DMS53 (cell line): ENCODE measurements at regions not wholly inside any gene's neighbourhood (a gene's known extent, or its start where the extent isn't known, plus 50 kb on each side); places are given as distances from the start of the nearest gene placed in this dataset.

Experiments used
- DNase-seq: peaks from one replicate; lab custom pipeline; 2025; lab: John Stamatoyannopoulos, UW

- peak; percentile 84 for DNase-seq
These were observed 122.5 kb downstream of the PHLDA1 start for GRCh38 chr12:75908961-75909605.

GRCh38 chr12:75905922-75906321 lies 125.7 kb downstream of the PHLDA1 start:
- no peak for DNase-seq

DNA sequence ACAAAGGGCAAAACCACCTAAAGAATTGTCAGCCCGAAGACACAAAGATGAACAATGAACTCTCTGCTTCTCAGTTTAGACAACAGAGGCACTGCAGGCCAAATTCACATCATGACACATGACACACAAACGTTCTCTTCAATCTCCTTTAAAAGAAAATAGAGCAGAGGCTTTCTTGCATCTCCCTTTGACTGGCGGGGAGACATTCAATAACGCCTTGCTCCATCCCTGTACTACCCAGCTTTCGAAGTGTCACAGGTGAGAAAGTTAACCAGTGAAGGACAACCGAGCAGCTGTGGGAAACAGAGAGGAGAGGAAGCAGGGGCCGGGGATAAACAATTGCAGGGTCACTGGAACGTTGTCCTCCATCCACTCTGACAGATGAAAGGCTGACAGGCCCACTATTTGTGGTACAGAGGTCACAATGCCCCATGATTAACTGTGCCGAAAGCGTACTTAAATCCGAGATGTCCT lies 130.8 kb downstream of the PHLDA1 start:
- DNase-seq, result no peak

- DNase-seq, result no peak
These were observed 131.3 kb downstream of the PHLDA1 start for GRCh38 chr12:75900226-75900625.

DNA sequence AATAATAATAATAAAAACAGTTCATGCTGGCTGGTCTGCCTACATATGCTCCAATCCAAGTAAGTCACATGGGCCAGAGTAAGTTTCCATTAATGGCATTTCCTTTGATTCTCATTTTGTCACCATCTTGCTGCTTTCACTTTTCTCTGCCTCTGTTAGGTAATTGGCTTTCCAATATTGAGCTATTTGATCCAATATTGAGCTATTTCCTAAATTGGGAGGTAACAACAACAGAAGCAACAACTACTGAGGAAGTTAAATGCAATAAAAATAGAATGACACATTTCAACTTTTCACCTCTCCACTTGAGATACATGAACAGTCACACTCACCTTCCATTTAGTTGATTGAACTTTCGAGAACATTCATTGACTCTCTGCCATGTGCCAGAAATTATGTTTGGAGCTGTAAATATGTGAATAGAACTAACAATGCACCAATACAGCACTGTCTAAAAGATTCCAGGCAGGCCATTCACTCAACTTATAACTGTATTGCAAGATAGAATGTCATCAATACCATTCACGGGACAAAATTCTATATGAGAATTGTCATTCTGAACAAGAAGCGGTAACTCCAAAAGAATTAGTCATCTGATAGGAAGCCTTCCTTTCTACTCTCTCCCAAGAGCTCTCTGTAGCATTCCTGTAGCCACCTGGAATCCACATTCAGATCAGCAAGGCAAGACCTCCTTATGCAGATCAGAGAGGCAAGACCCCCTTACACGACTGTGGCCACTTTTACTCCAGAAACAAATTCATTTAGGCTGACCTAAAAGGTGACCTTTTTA lies 136.4 kb downstream of the PHLDA1 start:
- DNase-seq, result no peak

DNA sequence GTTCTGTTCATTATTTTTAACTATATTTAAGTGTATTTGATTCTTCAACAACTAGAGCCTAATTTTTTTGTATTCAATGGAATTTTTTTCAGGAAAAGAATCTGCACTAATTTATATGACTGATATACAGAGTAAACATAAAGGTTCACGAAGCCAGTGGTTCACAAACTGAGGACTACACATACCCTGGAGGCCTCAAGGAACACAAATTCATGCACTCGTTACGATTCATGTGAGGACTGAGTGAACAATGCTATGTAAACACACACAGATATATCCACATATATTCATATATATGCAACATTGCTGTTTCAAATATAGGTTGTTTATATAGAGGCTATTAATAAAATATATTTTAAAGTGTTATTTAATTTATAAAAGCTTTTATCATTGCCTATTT lies 137.8 kb downstream of the PHLDA1 start:
- DNase-seq, result no peak

- no peak for DNase-seq
These were observed 138.7 kb downstream of the PHLDA1 start for GRCh38 chr12:75892731-75893408.

GRCh38 chr12:75891072-75891471 lies 140.5 kb downstream of the PHLDA1 start:
- DNase-seq, result peak; percentile 34

DNA sequence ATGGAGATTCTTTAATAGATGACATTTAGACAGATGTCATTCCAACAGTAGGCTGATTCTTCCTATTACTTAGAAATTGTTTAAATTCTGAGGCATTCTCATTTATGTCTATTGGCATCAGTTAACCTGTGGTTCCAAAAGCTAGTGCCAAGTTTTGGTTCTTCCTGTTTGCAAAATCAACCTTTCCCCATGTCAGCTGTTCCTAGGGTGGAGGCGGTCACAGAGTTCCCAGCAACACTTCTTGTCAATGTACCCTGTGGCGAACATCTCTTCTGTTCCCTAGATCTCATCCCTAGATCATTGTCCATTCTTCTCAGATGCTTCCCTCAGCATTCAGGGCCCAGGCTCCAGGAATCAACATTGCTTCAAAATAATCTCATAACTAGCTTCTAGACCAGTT lies 140.9 kb downstream of the PHLDA1 start:
- DNase-seq, result no peak

- DNase-seq, result no peak
These were observed 141.4 kb downstream of the PHLDA1 start for GRCh38 chr12:75890141-75890540.

- no peak for DNase-seq
These were observed 142.5 kb downstream of the PHLDA1 start for GRCh38 chr12:75888874-75889613.

DNA sequence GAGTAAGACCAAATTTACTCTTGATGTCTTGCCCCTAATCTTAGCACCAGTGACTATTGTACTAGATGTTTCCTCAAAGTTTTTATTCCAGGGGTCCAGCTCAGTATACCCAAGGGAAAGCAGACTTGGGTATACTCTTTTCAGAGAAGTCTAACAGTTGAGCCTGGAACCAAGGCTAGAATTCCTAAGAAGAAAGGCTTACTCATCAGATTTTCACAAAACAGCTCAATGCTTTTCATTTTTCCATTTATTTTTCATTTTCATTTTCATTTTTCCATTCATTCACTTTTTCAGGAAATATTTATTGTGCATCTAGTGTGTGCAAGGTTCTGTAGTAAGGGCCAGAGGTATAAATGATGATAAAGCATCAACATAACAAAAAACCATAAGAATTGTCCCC lies 143.2 kb downstream of the PHLDA1 start:
- DNase-seq, result no peak

DNA sequence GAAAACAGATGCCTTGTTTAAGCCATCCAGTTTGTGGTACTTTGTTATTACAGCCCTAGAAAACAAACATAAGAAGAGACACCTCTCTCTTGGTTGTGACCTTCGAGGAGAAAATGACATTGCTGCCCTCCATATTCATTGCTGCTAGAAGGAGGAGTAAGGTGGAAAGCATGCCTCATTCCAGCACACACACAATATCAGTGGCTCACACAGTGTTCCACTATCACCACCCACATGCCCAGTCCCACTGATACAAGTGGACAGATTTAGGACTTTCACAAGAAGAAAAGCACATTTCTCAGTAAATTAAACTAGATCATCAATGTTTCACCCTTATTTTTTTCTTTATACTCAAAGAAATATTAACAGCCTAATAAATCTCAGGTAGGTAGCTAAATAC lies 143.6 kb downstream of the PHLDA1 start:
- no peak for DNase-seq

DNA sequence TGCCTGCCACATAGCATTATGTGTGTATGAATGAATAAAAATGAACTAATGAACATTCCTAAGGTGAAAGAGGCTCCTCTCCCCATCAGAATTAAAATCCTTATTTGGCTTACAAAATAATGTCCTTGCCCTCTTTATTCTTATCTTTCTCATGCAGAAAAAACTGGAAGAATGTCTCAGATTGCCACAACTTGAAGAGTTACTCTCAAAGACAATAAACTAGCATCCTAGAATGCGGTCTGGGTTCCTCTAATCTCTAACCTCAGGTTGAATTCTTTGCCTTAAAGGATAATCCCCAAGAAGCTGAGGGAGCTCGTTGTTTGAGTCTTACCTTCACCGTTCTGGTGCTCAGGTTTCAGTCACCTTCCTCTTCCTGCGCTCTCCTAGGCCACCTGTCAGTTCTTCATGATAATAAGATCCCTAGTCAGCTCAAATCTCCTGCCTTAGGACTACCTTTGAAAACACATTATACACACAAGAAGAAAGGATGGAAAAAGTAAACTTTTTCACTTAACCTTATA lies 147.1 kb downstream of the PHLDA1 start:
- DNase-seq, result no peak

- DNase-seq, result peak; percentile 45
These were observed 148.3 kb downstream of the PHLDA1 start for GRCh38 chr12:75883241-75883640.

DNA sequence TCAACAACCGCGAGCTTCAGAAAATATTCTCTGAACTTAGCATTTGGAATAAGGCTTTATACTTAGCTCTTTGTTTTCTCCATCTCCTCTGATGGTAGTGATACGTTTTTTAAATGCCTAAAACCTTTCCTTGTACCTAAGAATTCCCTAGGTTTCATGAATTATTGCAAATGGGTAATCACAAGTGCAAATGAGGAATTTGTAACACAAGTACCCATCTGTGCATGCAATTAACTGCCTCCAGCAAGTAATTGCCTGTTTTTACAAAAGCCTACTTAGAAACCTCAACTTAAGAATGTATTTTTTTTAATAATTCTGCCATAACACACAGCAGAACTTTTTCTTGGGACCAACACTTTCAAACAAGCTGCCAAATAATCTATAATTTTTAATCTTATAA lies 149.2 kb downstream of the PHLDA1 start:
- DNase-seq, result no peak

DNA sequence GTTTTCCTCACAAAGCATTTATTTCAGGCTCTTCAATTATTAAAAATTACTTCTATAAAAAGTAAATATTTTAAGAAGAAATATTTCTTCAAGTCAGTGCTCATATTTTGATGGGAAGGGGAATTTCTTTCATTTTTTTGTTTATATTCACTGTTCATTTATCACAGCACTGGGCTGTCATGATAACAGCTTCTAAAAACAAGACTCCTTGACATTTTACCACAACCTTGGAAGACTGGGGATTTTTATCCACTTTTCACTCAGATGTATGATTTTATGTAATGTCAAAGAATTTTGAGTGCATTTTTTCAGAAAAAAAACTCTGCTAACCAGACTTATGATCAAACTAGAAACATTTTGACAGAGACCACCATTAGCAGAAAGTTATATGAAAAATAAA lies 149.7 kb downstream of the PHLDA1 start:
- DNase-seq, result no peak

DNA sequence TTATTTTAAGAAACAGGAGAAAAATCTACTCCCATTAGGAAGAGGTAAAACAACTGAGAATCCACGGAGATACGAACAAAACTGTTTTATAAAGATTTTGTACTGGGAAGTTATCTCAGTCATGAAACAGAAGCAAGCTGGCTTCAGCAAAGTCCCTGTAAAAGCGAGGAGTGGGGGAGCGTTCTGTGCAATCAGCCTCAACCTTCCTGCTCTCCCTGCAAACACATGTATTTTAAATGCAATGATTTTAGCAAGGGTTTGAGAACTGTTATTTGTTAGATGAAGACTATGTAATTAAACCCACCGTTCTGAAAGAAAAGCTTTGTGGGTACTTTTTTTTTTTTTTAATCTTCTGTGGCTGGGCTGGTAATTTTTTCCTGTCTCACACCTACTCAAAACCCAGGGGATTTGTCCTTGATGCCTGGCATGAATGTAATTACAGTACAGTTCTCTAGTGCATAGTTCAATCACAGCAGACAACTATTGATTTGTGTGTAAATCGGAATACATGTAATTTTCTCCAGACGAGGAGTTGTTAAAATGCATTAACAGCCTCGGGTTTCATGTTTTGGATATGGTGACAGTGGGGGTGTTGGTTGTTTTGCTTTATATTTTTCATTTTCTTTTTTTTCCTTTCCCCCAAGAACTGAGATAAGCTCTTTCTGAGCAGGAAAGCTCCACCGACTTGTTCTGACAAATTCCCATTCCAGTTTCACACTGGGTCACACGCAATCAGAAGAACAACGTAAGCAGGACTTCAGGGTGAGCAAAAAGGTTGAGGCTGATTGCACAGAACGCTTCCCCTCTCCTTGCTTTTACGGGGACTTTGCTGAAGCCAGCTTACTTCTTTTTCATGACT lies 153.6 kb downstream of the PHLDA1 start:
- DNase-seq, result no peak

DNA sequence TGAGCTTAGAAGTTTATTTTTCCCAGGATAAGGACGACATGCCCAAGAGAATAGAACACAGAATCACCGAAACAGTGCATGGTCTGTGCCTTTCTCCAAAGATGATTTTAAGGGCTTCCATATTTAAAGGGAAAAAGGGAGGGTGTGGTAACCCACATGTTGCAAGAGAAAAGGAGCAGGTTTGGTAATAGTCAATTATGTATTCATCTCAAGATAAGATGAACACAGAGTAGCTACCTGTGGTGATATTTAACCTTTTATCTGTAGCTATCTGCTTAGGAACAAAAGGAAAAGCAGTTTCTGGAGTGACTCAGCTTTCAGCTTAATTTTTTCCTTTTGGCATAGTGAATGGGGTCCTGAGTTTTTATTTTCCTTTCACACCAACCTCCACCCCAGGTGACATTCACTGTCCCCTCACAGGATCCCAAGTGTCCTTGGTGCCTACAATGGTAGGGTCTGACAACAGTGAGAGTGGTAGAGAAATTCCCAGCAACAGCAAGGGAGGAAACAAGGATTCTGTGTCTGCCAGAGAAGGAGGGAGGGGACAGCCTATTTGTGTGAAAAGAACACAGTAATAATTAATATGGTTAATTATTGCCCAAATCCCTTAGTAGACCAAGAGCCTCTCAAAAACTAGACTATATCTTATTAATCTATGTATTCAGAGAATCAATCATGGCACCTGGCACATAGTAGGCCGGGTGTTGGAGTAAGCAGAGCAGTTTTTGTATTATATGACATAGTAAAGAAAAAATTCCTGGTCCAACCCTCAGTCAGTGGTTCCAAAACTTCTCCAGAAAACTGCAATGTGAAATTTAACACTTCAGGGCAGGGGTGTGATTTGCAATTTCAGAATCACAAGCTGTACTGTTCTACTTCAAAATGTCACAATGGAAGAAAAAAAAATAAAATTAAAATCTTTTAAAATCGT lies 154.5 kb downstream of the PHLDA1 start:
- no peak for DNase-seq

GRCh38 chr12:75874441-75874840 lies 157.1 kb downstream of the PHLDA1 start:
- DNase-seq, result no peak
